ENCODE measurements at regions not wholly inside any gene's neighbourhood (a gene's known extent, or its start where the extent isn't known, plus 50 kb on each side); places are given as distances from the start of the nearest gene placed in this dataset.
"Not testable (repeated sequence)": the region's sequence is repeated elsewhere in the genome, so short reads cannot be mapped to it uniquely, and the experiment has no call there.

GRCh38 chr3:176412771-176413170 lies 784.5 kb downstream of the TBL1XR1 start:
- no peak for DNase-seq

DNA sequence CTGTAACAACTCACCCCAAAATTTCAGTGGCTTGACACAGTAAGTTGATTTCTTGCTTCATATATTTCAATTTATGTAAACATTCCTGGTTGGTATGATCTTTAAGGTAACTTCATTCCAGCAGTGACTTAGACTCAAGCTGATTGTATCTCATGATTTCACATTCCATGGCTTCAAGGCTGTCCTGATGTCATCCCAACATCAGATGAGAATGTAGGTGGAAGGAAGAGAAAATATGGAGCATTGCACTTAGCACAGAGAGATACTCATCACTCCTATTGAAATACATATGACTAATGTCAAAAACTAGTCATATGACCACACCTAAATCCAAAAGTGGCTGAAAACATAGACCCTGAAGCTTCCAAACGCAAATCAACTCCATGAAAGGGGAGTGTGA lies 793.8 kb downstream of the TBL1XR1 start:
- DNase-seq: no peak

DNA sequence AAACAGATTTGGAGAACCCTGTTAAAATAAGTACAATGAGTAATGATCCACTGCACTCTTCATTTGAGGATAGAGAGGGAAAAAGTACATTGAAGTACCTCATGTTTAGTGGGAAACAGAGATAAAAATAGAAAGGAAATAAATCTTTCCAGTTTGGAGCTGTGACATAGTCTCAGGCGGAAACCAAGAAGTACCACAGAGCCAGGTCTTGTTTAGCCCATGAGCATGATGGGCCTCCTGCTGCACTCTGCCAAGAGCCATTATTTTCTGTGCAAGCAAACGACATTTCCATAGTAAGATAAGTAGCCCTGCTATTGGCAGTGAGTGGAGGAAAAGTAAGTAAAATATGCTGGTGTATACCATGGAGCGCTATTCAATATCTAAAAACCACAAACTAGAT lies 796.1 kb downstream of the TBL1XR1 start:
- DNase-seq: no peak

GRCh38 chr3:176399193-176399592 lies 798.1 kb downstream of the TBL1XR1 start:
- DNase-seq: no peak

- no peak for DNase-seq
Observed at GRCh38 chr3:176395240-176395639, 802.0 kb downstream of the TBL1XR1 start.

DNA sequence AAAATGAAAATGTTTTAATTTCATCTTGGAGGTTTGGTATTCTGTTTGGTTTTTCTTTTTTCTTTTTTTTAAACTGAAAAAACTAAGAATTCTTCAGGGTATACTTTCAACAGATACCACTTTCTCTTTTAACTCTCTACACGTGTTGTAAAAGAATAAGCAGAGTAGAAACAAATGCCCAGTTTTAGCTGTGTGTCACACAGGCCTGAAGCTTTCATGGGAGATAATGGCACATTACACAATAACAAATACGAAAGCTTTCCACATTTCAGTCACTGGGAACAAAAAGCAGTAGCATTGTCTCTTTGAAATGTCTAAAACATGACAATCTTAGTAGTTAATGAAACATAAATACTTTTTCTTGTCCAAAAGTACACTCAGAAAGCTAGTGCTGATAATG lies 818.5 kb downstream of the TBL1XR1 start:
- DNase-seq: no peak

DNA sequence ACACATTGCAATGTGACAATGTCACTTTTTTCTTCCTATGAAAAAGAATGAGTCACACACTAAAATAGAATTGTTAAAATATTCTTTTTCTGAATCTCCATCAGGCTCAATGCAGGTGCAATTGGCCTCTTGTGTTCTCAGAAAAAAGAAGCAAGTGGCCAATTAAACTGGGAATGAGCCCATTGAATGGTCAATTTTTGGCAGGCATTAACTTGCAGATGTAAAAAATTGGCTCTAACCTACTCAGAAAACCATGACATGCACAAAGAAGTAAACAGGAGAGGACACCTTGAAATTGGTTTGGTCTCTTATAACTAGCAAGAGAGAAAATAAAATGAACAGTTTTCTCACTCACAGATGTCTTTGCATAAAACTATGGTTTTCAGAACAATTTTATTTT lies 820.8 kb downstream of the TBL1XR1 start:
- DNase-seq: no peak

GRCh38 chr3:176375519-176375918 lies 821.8 kb downstream of the TBL1XR1 start:
- no peak for DNase-seq

DNA sequence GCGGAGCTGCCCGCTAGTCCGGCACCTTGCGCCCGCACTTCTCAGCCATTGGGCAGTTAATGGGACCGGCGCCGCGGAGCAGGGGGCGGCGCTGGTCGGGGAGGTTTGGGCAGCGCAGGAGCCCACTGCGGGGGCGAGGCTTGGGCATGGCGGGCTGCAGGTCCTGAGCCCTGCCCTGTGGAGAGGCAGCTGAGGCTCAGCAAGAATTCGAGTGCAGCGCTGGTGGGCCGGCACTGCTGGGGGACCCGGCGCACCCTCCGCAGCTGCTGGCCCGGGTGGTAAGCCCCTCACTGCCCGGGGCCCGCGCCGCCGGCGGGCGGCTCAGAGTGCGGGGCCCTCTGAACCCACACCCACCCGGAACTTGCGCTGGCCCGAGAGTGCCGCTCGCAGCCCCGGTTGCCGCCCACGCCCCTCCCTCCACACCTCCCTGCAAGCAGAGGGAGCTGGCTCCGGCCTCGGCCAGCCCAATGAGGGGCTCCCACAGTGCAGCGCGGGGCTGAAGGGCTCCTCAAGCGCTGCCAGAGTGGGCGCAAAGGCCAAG lies 835.0 kb downstream of the TBL1XR1 start:
- DNase-seq: no peak

- no peak for DNase-seq
Observed at GRCh38 chr3:176359211-176359610, 838.1 kb downstream of the TBL1XR1 start.

GRCh38 chr3:176357891-176358290 lies 839.4 kb downstream of the TBL1XR1 start:
- no peak for DNase-seq

DNA sequence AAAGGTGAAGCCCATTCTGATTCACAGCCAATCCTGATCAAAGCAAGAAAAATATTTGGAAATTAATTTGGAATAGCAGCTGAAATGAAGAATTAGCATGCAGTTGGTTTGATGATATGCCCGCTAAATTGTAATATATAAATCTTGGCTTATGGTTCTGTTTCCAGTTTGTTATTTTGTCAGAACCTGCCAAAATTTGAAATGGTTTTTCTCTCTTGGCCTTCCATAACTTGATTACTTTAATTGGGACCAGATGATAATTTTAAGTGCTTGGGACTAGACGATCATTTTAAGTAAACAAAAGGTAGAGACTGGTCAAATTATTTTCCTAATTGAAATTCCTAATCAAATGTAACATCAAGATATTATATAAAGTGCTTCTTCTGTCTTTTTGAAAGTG lies 842.4 kb downstream of the TBL1XR1 start:
- no peak for DNase-seq

- DNase-seq: no peak
Observed at GRCh38 chr3:176352716-176353334, 844.5 kb downstream of the TBL1XR1 start.

GRCh38 chr3:176351408-176351807 lies 845.9 kb downstream of the TBL1XR1 start:
- DNase-seq: no peak

DNA sequence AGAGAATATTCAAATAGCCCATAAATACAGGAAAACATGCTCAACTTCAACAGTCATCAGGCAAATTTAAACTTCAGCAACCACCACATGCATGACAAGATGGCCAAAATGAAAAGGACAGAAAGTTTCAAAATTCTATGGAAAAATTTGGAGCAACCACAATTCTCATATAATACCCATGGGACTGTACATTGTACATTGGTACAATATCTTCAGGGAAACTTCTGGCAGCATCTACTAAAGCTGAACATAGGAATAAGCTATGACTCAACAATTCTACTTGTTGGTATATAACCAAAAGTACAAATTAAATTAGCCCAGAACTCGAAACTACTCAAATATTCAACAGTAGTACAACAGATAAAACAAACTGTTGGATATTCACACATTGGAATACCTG lies 847.6 kb downstream of the TBL1XR1 start:
- no peak for DNase-seq

DNA sequence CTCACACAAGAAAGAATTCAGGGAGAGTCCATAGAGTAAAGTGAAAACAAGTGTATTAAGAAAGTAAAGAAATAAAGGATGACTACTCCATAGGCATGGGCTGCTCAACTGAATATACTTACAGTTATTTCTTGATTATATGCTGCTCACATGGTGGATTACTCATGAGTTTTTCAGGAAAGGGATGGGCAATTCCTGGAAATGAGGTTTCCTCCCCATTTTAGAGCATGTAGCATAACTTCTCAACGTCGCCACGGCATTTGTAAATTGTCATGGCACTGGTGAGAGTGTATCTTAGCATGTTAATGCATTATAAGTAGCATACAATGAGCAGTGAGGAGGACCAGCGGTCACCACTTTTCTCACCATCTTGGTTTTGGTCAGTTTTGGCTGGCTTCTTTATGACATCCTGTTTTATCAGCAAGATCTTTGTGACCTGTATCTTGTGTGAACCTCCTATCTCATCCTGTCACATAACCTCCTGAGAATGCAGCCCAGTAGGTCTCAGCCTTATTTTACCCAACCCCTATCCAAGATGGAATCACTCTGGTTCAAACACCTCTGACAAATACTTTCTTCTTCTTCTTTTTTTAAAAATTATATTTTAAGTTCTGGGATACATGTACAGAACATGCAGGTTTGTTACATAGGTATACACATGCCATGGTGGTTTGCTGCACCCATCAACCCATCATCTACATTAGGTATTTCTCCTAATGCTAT lies 849.7 kb downstream of the TBL1XR1 start:
- DNase-seq: no peak

DNA sequence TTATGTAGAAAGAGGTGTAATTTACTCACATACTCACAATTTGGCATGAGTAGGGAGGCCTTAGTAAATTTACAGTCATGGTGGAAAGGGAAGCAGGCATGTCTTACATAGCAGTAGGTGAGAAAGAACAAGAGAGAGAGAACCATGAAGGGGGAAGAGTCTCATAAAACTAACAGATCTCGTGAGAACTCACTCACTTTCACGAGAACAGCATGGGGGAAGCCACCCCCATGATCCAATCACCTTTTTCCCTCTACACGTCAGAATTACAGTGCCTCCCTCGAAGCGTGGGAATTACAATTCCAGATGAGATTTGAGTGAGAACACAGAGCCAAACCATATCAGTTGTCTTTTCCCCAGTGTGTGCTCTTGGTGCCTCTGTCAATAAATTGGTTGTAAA lies 855.3 kb downstream of the TBL1XR1 start:
- DNase-seq: no peak

DNA sequence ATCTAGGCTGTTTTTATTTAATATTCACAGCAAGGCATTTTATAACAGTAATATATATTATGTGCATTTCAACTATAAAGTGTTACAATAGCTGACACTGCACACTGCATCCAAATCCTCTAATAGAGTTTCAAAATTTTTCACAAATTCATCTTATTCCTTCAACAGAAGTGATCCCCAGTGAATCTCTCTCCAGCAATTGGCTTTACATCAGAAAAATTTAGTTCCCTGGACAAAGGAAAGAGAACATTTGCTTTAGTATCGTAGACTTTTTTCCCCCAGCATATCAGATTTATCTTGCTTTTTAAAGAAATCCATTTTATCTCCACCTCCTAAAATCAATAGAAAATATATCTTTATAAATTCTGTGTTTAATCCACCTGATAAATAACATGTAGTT lies 868.6 kb downstream of the TBL1XR1 start:
- no peak for DNase-seq

DNA sequence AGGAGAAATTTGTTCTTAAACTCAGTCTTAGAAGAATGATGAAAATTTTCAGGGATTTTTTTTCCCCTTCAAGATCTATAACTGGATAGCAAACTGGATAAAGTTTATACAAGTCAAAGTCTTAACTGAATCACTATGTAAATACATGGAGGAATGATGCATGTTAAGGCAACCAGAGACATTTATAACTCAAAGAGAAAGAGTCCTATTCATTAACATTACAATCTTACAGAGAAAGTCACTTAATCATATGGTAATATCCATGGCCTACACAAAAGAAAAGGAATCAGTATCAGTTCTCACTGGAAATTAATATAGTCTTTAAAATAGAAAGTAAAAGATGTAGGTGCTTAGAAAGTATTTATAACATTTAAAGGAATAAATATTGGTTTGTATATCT lies 869.1 kb downstream of the TBL1XR1 start:
- no peak for DNase-seq

- not testable (repeated sequence) for DNase-seq
Observed at GRCh38 chr3:176326894-176327490, 870.3 kb downstream of the TBL1XR1 start.

DNA sequence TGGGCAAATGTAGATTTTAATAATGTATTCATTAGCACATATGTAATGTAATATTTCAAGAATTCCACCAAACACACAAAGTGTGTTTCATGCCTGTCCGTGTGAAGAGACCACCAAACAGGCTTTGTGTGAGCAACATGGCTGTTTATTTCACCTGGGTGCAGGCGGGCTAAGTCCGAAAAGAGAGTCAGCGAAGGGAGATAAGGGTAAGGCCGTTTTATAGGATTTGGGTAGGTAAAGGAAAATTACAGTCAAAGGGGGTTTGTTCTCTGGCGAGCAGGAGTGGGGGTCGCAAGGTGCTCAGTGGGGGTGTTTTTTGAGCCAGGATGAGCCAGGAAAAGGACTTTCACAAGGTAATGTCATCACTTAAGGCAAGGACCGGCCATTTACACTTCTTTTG lies 875.8 kb downstream of the TBL1XR1 start:
- not testable (repeated sequence) for DNase-seq

- DNase-seq: no peak
Observed at GRCh38 chr3:176321099-176321498, 876.2 kb downstream of the TBL1XR1 start.

GRCh38 chr3:176313426-176313825 lies 883.9 kb downstream of the TBL1XR1 start:
- no peak for DNase-seq

DNA sequence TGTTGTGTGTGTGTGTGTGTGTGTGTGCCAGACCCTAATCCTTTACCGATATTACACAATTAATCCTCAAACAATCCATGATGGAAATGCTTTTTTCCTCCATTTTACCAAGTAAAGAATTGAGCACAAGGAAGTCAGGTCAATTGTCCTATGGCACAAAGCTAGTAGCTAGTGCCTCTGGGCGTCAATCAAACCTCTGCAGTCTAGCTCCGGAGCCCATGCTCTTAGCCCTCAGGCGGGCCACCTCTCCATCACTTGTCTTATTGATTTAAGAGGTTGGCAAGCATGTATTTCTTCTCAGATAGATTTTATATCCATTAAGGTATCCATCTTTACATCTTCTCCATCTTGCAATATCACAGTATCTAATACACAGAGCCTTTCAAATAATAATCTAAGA lies 886.6 kb downstream of the TBL1XR1 start:
- no peak for DNase-seq

Measured in activated T-cell treated with anti-CD3 and anti-CD28 coated beads for 4 hours (primary cell).